B cell (primary cell): ENCODE measurements at regions not wholly inside any gene's neighbourhood (a gene's known extent, or its start where the extent isn't known, plus 50 kb on each side); places are given as distances from the start of the nearest gene placed in this dataset.

Experiments used
- ATAC-seq: fragments of 200-7000 bp; cut with Tn5 transposase; one replicate; pipeline ENCODE4 v1.10.0; 2021; ENCODE audit warnings: low read depth, mild to moderate bottlenecking, moderate number of reproducible peaks, moderate library complexity
- CTCF ChIA-PET: fragments of 350-600 bp; sonication (Branson Sonifier 250); formaldehyde crosslinking; loops from one replicate; lab custom pipeline; 2021; ENCODE audit warnings: antibody characterized with exemption, inconsistent platforms; lab: Charles Lee
- POLR2A ChIA-PET: fragments of 350-600 bp; sonication (Branson Sonifier 250); formaldehyde crosslinking; loops from one replicate; lab custom pipeline; 2021; ENCODE audit warnings: antibody characterized with exemption; lab: Charles Lee
- DNase-seq: peaks from one replicate; pipeline ENCODE4 v3.0.0; 2013
- H2AFZ ChIP-seq: 2 replicates; pipeline ENCODE4 v1.6.1; 2012; ENCODE audit warnings: mild to moderate bottlenecking, low read depth, low read length; ENCODE audit not compliant: insufficient read depth, poor library complexity, severe bottlenecking
- H3K27ac ChIP-seq, 2 donors: 1 replicate in 1 of 2; 2 replicates in 1 of 2; pipeline ENCODE4 v1.5.1; 2012 to 2013; ENCODE audit warnings: low read length in 2 of 2, mild to moderate bottlenecking in 2 of 2, moderate library complexity in 1 of 2
- H3K27me3 ChIP-seq, 4 experiments: fragments of 200-600 bp in 1 of 4; sonication (generic) in 1 of 4; replicated peaks in 1 of 4; 1 replicate in 2 of 4; 2 replicates in 2 of 4; pipeline versions ENCODE4 v1.6.1 to v1.7.0; 2013 to 2016; ENCODE audit warnings: low read length in 3 of 4, mild to moderate bottlenecking in 2 of 4, mixed read lengths in 1 of 4, moderate library complexity in 1 of 4; ENCODE audit not compliant: insufficient read depth in 4 of 4, control insufficient read depth in 3 of 4; ENCODE audit errors: control extremely low read depth in 1 of 4
- H3K36me3 ChIP-seq, 2 experiments: replicated peaks in 1 of 2; 1 replicate in 1 of 2; 2 replicates in 1 of 2; pipeline versions ENCODE4 v1.6.1 to v1.7.1; 2013; ENCODE audit warnings: low read length in 1 of 2; ENCODE audit not compliant: insufficient read depth in 2 of 2, control insufficient read depth in 1 of 2; ENCODE audit errors: control extremely low read depth in 1 of 2, extremely low read depth in 1 of 2
- H3K4me1 ChIP-seq, 2 donors: fragments of 200-600 bp in 1 of 2; sonication (generic) in 1 of 2; 1 replicate in 1 of 2; 2 replicates in 1 of 2; pipeline versions ENCODE4 v1.5.1 to v1.6.1; 2013 to 2017; ENCODE audit warnings: low read length in 2 of 2; ENCODE audit not compliant: control insufficient read depth in 2 of 2, insufficient read depth in 2 of 2
- H3K4me2 ChIP-seq: replicated peaks from 2 replicates; pipeline ENCODE3; 2012; ENCODE audit warnings: mild to moderate bottlenecking, low read depth, low read length; ENCODE audit not compliant: poor library complexity, severe bottlenecking
- H3K4me3 ChIP-seq, 5 experiments: fragments of 200-600 bp in 1 of 5; sonication (generic) in 1 of 5; 1 replicate in 3 of 5; 2 replicates in 2 of 5; pipeline versions ENCODE4 v1.5.1 to v1.7.0; 2011 to 2016; ENCODE audit warnings: low read length in 4 of 5, mild to moderate bottlenecking in 4 of 5, low read depth in 2 of 5, control low read depth in 1 of 5, moderate library complexity in 1 of 5; ENCODE audit not compliant: insufficient read depth in 1 of 5; ENCODE audit errors: control extremely low read depth in 1 of 5, extremely low read depth in 1 of 5
- H3K79me2 ChIP-seq: fragments of 200-600 bp; sonication (generic); one replicate; pipeline ENCODE4 v1.6.0; 2016; ENCODE audit warnings: low read length; ENCODE audit not compliant: control insufficient read depth, insufficient read depth
- H3K9ac ChIP-seq: fragments of 200-600 bp; sonication (generic); 2 replicates; pipeline ENCODE4 v1.6.1; 2017; ENCODE audit warnings: mild to moderate bottlenecking, low read length, moderate library complexity
- H3K9me3 ChIP-seq, 3 donors: one replicate each; pipeline versions ENCODE4 v1.6.1 to v1.7.1; 2013; ENCODE audit warnings: low read length in 2 of 3; ENCODE audit not compliant: control insufficient read depth in 2 of 3, insufficient read depth in 1 of 3; ENCODE audit errors: control extremely low read depth in 1 of 3
- H4K20me1 ChIP-seq: 2 replicates; pipeline ENCODE4 v1.6.0; 2012; ENCODE audit warnings: mild to moderate bottlenecking, low read length; ENCODE audit not compliant: insufficient read depth, control insufficient read depth, poor library complexity, severe bottlenecking
- H3K27ac Mint-ChIP-seq: one replicate; pipeline ENCODE4 v1.8.0; 2021; ENCODE audit warnings: mixed read lengths
- H3K27me3 Mint-ChIP-seq: one replicate; pipeline ENCODE4 v1.8.0; 2021; ENCODE audit warnings: mixed read lengths
- H3K4me1 Mint-ChIP-seq: one replicate; pipeline ENCODE4 v1.8.0; 2021; ENCODE audit warnings: mixed read lengths
- H3K4me3 Mint-ChIP-seq: one replicate; pipeline ENCODE4 v1.8.0; 2021; ENCODE audit warnings: mixed read lengths
- H3K9me3 Mint-ChIP-seq: one replicate; pipeline ENCODE4 v1.8.0; 2022; ENCODE audit warnings: mixed read lengths; ENCODE audit not compliant: insufficient read depth
- EZH2 ChIP-seq: IDR thresholded peaks from 2 replicates; pipeline ENCODE4 v1.6.1; 2012; ENCODE audit warnings: borderline replicate concordance, low read depth, mild to moderate bottlenecking, moderate library complexity, low read length; ENCODE audit not compliant: insufficient read depth, poor library complexity, severe bottlenecking
- WGBS: methylation state at CpG from one replicate; pipeline ENCODE4 v1.1.5; 2013; ENCODE audit warnings: missing lambda C conversion rate; ENCODE audit not compliant: insufficient coverage; 5-methylcytosine and 5-hydroxymethylcytosine counted together
- intact Hi-C: fragments of 100-400 bp; cut with micrococcal nuclease; formaldehyde crosslinking; loops from one replicate; pipeline ENCODE4 v1.10.0; 2022
- TF ChIP-seq, protein P1 (sequence below): fragments of 200-600 bp; IDR thresholded peaks from one replicate; pipeline ENCODE4 v1.8.0; 2022; ENCODE audit warnings: antibody characterized with exemption, mild to moderate bottlenecking

DNA sequence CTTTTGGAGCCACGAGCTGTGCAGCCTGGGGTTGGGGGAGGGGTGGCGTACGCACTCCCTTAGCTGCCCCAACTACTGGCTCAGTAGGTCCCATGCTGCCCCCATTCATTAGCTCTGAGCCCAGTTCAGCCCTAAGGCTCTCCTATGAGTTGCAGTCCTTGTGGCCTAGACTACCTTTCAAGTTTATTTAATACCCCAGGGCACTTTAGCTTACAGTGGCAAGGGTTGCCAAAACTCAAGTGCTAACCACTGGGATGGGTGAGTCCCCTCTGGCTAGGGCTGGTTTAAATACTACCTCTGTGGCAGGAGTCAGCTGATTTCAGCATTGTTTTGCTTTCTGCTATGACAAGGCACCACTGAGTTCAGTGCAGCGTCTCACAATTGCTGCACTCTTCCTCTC, 118.2 kb downstream of the ODF2L start:
- H3K36me3 ChIP-seq: no peaks in the 10 kb centered on the region
- no peaks in the 10 kb centered on the region for H3K27me3 Mint-ChIP-seq
- intact Hi-C loops: no loop called here
- no peak for DNase-seq
- H3K27me3 ChIP-seq: no peaks in the 10 kb centered on the region
- H2AFZ ChIP-seq: no peak overlapping the region
- WGBS: 90% methylated on average over 1 of the region's 4 CpGs
- CTCF ChIA-PET: no interaction called here
- POLR2A ChIA-PET: no interaction called here
- H3K4me1 Mint-ChIP-seq: no peaks in the 10 kb centered on the region
- TF ChIP-seq, protein P1, sequence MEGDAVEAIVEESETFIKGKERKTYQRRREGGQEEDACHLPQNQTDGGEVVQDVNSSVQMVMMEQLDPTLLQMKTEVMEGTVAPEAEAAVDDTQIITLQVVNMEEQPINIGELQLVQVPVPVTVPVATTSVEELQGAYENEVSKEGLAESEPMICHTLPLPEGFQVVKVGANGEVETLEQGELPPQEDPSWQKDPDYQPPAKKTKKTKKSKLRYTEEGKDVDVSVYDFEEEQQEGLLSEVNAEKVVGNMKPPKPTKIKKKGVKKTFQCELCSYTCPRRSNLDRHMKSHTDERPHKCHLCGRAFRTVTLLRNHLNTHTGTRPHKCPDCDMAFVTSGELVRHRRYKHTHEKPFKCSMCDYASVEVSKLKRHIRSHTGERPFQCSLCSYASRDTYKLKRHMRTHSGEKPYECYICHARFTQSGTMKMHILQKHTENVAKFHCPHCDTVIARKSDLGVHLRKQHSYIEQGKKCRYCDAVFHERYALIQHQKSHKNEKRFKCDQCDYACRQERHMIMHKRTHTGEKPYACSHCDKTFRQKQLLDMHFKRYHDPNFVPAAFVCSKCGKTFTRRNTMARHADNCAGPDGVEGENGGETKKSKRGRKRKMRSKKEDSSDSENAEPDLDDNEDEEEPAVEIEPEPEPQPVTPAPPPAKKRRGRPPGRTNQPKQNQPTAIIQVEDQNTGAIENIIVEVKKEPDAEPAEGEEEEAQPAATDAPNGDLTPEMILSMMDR: no peak
- no peak for TF ChIP-seq EZH2
- H3K27ac Mint-ChIP-seq: no peak overlapping the region
- H3K4me3 Mint-ChIP-seq: no peak overlapping the region
- no peak overlapping the region for H3K4me2 ChIP-seq
- no peaks in the 10 kb centered on the region for H3K9me3 ChIP-seq
- H4K20me1 ChIP-seq: no peaks in the 10 kb centered on the region
- ATAC-seq: no peak
- H3K4me3 ChIP-seq: no peak overlapping the region
- H3K79me2 ChIP-seq: no peaks in the 10 kb centered on the region
- H3K27ac ChIP-seq: no peak overlapping the region
- H3K4me1 ChIP-seq: no peaks in the 10 kb centered on the region
- H3K9me3 Mint-ChIP-seq: no peaks in the 10 kb centered on the region
- no peak overlapping the region for H3K9ac ChIP-seq

DNA sequence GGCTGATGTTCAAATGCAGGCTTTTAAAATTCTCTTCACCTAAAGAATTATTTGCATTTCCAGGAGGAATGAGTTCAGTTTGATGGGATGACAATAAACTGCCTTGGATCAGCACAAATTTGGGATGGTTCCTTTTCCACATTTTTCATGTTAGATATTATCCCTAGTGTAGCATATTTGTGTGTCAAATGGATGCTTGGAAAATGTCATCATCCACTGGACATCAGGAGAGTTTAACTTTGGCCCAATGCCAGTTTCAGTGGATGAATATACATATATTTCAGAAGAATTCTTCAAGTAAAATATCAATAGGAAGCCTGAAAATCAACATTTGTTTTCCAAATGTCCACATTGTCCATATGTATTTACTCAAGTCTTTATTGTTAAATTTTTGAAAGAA, 116.5 kb upstream of the COL24A1 start:
- ChIA-PET POLR2A (no interaction called here), CTCF (no interaction called here)
- H3K36me3 ChIP-seq: no peaks in the 10 kb centered on the region
- no peak for ATAC-seq
- Mint-ChIP-seq H3K4me1 (no peaks in the 10 kb centered on the region), H3K27me3 (no peaks in the 10 kb centered on the region), H3K9me3 (no peaks in the 10 kb centered on the region), H3K27ac (no peak overlapping the region), H3K4me3 (no peak overlapping the region)
- H3K27ac ChIP-seq: no peak overlapping the region
- H3K9ac ChIP-seq: no peak overlapping the region
- H3K9me3 ChIP-seq: no peaks in the 10 kb centered on the region
- no peak overlapping the region for H3K4me3 ChIP-seq
- no peaks in the 10 kb centered on the region for H4K20me1 ChIP-seq
- intact Hi-C loops: no loop called here
- no peak for DNase-seq
- H3K4me1 ChIP-seq: no peaks in the 10 kb centered on the region
- TF ChIP-seq, protein P1: no peak
- TF ChIP-seq EZH2: no peak
- H3K4me2 ChIP-seq: no peak overlapping the region
- no peaks in the 10 kb centered on the region for H3K27me3 ChIP-seq
- no peaks in the 10 kb centered on the region for H3K79me2 ChIP-seq
- no peak overlapping the region for H2AFZ ChIP-seq
